ENCODE measurements at regions not wholly inside any gene's neighbourhood (a gene's known extent, or its start where the extent isn't known, plus 50 kb on each side); places are given as distances from the start of the nearest gene placed in this dataset.

DNA sequence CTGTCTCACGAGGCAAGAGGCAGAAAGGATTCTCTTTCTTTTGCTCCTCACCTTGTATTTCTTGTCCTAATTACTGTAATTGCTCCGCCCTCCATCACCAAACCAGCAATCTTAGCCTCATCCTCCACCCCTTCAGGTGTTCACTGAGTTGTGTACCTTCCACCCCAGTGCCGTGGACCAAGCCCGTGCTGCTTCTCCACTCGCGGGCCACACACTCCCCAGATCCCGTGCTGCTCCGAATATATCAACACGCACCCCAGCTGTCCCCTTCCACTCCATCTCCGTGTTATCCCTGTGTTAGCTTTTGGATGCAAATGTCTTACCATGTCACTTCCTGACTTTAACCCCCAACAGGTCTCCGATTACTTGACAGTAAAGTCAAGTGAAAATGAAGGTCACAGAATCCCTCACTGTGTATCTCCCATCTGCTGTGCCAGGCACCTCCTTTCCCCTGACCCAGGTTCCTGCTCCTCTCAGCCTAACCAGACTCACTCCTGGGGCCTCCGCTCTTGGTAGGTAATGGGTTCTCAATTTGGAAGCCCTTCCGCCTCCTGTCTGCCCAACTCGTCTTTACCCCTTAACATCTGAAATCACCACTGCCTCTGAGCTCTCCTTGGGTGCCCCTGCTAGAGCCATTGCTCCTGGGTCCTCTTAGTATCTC is 320.2 kb downstream of the MED10 start:
- Histone ChIP-seq H3K36me3 (ENCODE audit: control insufficient read depth, insufficient read depth, low read length) (no peaks in the 10 kb centered on the region), H3K9me3 (ENCODE audit: control insufficient read depth, low read depth, low read length) (no peaks in the 10 kb centered on the region), H3K27ac (ENCODE audit: low read length) (no peak overlapping the region), H3K4me3 (ENCODE audit: low read length) (no peak overlapping the region), H3K4me1 (ENCODE audit: control insufficient read depth, insufficient read depth, low read length) (no peaks in the 10 kb centered on the region), H3K27me3 (ENCODE audit: control insufficient read depth, insufficient read depth, low read length) (no peaks in the 10 kb centered on the region)
- no peak for DNase-seq
- WGBS (ENCODE audit: insufficient coverage, low lambda C conversion rate): 71% methylated on average over 1 of the region's 14 CpGs

- no peak for DNase-seq
- Histone ChIP-seq H3K36me3 (ENCODE audit: control insufficient read depth, insufficient read depth, low read length) (no peaks in the 10 kb centered on the region), H3K4me1 (ENCODE audit: control insufficient read depth, insufficient read depth, low read length) (no peaks in the 10 kb centered on the region), H3K4me3 (ENCODE audit: low read length) (no peak overlapping the region), H3K27me3 (ENCODE audit: control insufficient read depth, insufficient read depth, low read length) (no peaks in the 10 kb centered on the region), H3K9me3 (ENCODE audit: control insufficient read depth, low read depth, low read length) (no peaks in the 10 kb centered on the region), H3K27ac (ENCODE audit: low read length) (no peak overlapping the region)
- no CpG with 5 or more reads among the region's 4 CpGs for WGBS (ENCODE audit: insufficient coverage, low lambda C conversion rate)
Observed at GRCh38 chr5:6056280-6056679, 322.1 kb downstream of the MED10 start.

GRCh38 chr5:6049662-6050061 is 328.7 kb downstream of the MED10 start:
- 94% methylated on average over 4 of the region's 4 CpGs for WGBS (ENCODE audit: insufficient coverage, low lambda C conversion rate)

GRCh38 chr5:6048746-6049145 is 329.6 kb downstream of the MED10 start:
- Histone ChIP-seq H3K9me3 (ENCODE audit: control insufficient read depth, low read depth, low read length) (no peaks in the 10 kb centered on the region), H3K4me3 (ENCODE audit: low read length) (no peak overlapping the region), H3K27ac (ENCODE audit: low read length) (no peak overlapping the region), H3K36me3 (ENCODE audit: control insufficient read depth, insufficient read depth, low read length) (no peaks in the 10 kb centered on the region), H3K27me3 (ENCODE audit: control insufficient read depth, insufficient read depth, low read length) (no peaks in the 10 kb centered on the region), H3K4me1 (ENCODE audit: control insufficient read depth, insufficient read depth, low read length) (no peaks in the 10 kb centered on the region)
- no peak for DNase-seq
- WGBS (ENCODE audit: insufficient coverage, low lambda C conversion rate): no CpG with 5 or more reads among the region's 2 CpGs

More at GRCh38 chr5:6049662-6050061, 328.7 kb downstream of the MED10 start:
- Histone ChIP-seq H3K4me3 (ENCODE audit: low read length) (no peak overlapping the region), H3K4me1 (ENCODE audit: control insufficient read depth, insufficient read depth, low read length) (no peaks in the 10 kb centered on the region), H3K9me3 (ENCODE audit: control insufficient read depth, low read depth, low read length) (no peaks in the 10 kb centered on the region), H3K27me3 (ENCODE audit: control insufficient read depth, insufficient read depth, low read length) (no peaks in the 10 kb centered on the region), H3K36me3 (ENCODE audit: control insufficient read depth, insufficient read depth, low read length) (no peaks in the 10 kb centered on the region), H3K27ac (ENCODE audit: low read length) (no peak overlapping the region)
- DNase-seq: no peak

DNA sequence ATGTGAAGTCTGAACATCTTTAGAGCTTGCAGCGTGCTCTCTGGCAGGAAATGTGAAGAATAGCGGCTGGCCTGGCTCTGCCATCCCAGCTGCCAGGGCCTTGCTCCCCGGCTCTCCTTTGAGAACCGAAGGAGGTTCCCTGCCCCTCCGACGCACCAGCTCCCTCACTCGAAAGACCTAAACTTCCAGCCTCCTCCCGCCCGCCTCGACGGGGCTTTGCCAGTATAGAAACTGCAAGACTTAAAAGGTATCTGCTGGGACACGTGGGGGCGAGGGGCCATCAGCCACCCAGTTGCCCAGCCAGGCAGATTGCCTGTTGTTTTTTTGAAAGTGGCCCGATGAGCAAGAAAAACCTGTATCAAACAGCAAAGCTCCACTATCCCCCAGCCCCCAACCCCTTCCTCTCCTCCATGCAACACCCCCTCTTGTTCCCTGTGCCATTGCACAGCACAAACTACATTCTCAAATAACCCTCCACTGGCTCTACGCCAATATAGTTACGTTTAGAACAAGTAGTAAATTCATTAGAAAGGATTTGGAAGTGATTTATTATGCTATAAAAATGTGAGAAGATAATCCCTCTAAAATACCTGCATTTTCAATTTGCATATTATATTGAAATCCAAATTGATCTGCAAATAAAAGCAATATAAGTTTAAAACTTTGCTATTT is 331.9 kb downstream of the MED10 start:
- DNase-seq: no peak
- WGBS (ENCODE audit: insufficient coverage, low lambda C conversion rate): 24% methylated on average over 2 of the region's 16 CpGs
- no peak overlapping the region for H3K27ac ChIP-seq (ENCODE audit: low read length)
- no peaks in the 10 kb centered on the region for H3K27me3 ChIP-seq (ENCODE audit: control insufficient read depth, insufficient read depth, low read length)
- no peaks in the 10 kb centered on the region for H3K36me3 ChIP-seq (ENCODE audit: control insufficient read depth, insufficient read depth, low read length)
- H3K4me1 ChIP-seq (ENCODE audit: control insufficient read depth, insufficient read depth, low read length): no peaks in the 10 kb centered on the region
- H3K9me3 ChIP-seq (ENCODE audit: control insufficient read depth, low read depth, low read length): no peaks in the 10 kb centered on the region
- no peak overlapping the region for H3K4me3 ChIP-seq (ENCODE audit: low read length)

- no peak overlapping the region for H3K4me3 ChIP-seq (ENCODE audit: low read length)
- H3K27ac ChIP-seq (ENCODE audit: low read length): no peak overlapping the region
- DNase-seq: no peak
- no peaks in the 10 kb centered on the region for H3K4me1 ChIP-seq (ENCODE audit: control insufficient read depth, insufficient read depth, low read length)
- no peaks in the 10 kb centered on the region for H3K36me3 ChIP-seq (ENCODE audit: control insufficient read depth, insufficient read depth, low read length)
- no peaks in the 10 kb centered on the region for H3K9me3 ChIP-seq (ENCODE audit: control insufficient read depth, low read depth, low read length)
- H3K27me3 ChIP-seq (ENCODE audit: control insufficient read depth, insufficient read depth, low read length): no peaks in the 10 kb centered on the region
- WGBS (ENCODE audit: insufficient coverage, low lambda C conversion rate): 27% methylated on average over 1 of the region's 13 CpGs
Observed at GRCh38 chr5:6043491-6044310, 334.6 kb downstream of the MED10 start.

DNA sequence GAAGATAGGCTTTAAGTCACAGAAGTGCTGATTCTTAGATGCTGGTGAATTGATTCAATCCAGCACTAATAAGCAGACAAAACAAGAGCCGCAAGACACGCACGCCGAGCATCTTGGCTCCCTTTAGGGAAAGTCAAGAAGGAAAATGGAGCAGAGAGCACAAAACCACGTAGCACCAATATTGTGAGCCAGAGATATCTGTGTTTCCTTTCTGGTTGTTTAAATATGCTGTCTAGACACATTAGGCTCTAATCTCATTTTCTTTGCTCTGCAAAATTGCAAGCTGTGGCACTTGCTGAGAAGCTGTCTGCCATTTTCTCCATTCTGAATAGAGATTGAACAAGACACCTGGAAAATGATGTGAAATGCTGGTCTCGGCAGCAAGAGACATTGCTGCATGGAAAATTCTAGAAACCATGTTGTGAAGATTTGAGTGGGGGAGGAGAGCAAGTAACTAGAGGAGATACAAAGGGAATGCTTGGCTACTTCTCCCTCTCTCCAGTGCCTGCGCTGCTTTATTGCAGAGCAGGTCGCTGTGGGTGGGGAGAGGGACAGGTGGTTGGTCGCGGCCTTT is 336.3 kb downstream of the MED10 start:
- Histone ChIP-seq H3K4me3 (ENCODE audit: low read length) (no peak overlapping the region), H3K4me1 (ENCODE audit: control insufficient read depth, insufficient read depth, low read length) (no peaks in the 10 kb centered on the region), H3K36me3 (ENCODE audit: control insufficient read depth, insufficient read depth, low read length) (no peaks in the 10 kb centered on the region), H3K27ac (ENCODE audit: low read length) (no peak overlapping the region), H3K9me3 (ENCODE audit: control insufficient read depth, low read depth, low read length) (no peaks in the 10 kb centered on the region), H3K27me3 (ENCODE audit: control insufficient read depth, insufficient read depth, low read length) (no peaks in the 10 kb centered on the region)
- DNase-seq: no peak
- no CpG with 5 or more reads among the region's 10 CpGs for WGBS (ENCODE audit: insufficient coverage, low lambda C conversion rate)

GRCh38 chr5:6039111-6039510 is 339.2 kb downstream of the MED10 start:
- H3K4me1 ChIP-seq (ENCODE audit: control insufficient read depth, insufficient read depth, low read length): no peaks in the 10 kb centered on the region
- H3K27me3 ChIP-seq (ENCODE audit: control insufficient read depth, insufficient read depth, low read length): no peaks in the 10 kb centered on the region
- no peak for DNase-seq
- no CpG with 5 or more reads among the region's 1 CpG for WGBS (ENCODE audit: insufficient coverage, low lambda C conversion rate)
- H3K36me3 ChIP-seq (ENCODE audit: control insufficient read depth, insufficient read depth, low read length): no peaks in the 10 kb centered on the region
- H3K4me3 ChIP-seq (ENCODE audit: low read length): no peak overlapping the region
- no peaks in the 10 kb centered on the region for H3K9me3 ChIP-seq (ENCODE audit: control insufficient read depth, low read depth, low read length)
- no peak overlapping the region for H3K27ac ChIP-seq (ENCODE audit: low read length)

DNA sequence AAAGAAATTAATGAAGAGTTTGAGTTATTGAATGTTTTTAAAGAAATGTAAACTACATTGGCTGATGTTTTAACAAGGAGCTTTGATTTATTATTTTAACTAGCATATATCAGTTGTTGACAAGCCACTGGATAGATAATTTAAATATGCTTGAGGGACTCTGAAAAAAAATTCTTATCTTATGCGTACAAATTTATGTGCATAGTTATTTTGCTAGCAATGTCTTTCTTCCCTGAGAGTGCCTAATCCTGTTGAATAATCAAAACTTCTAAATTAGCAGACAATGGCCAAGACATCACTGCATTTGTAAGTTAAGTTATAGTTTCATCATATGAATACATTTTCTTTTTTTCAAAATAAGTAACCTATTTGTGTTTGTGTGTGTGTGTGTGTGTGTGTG is 342.3 kb downstream of the MED10 start:
- Histone ChIP-seq H3K9me3 (ENCODE audit: control insufficient read depth, low read depth, low read length) (no peaks in the 10 kb centered on the region), H3K27ac (ENCODE audit: low read length) (no peak overlapping the region), H3K4me3 (ENCODE audit: low read length) (no peak overlapping the region), H3K27me3 (ENCODE audit: control insufficient read depth, insufficient read depth, low read length) (no peaks in the 10 kb centered on the region), H3K36me3 (ENCODE audit: control insufficient read depth, insufficient read depth, low read length) (no peaks in the 10 kb centered on the region), H3K4me1 (ENCODE audit: control insufficient read depth, insufficient read depth, low read length) (no peaks in the 10 kb centered on the region)
- no peak for DNase-seq
- no CpG with 5 or more reads among the region's 1 CpG for WGBS (ENCODE audit: insufficient coverage, low lambda C conversion rate)

DNA sequence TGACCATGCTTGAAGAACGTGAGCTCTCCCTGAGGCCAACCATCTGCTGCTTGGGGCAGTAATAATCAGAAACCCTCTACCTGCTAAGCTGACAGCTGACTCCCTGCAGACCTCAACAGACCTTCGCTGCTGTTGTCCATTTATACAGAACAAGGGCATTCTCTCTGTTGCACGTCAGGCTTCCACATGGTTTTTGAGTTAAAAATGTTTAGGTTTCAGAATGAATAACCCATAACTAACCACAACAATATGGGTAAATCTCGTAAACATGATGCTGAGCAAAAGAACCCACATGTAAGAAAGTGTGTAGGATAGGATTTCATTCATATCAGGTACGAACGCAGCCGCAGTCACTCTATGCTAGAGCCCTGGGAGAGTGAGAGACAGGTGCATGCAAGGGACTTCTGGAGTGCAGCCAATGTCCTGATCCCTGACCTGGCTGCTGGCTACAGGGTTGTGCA is 348.5 kb downstream of the MED10 start:
- no peak overlapping the region for H3K4me3 ChIP-seq (ENCODE audit: low read length)
- no peaks in the 10 kb centered on the region for H3K36me3 ChIP-seq (ENCODE audit: control insufficient read depth, insufficient read depth, low read length)
- no peak overlapping the region for H3K27ac ChIP-seq (ENCODE audit: low read length)
- H3K27me3 ChIP-seq (ENCODE audit: control insufficient read depth, insufficient read depth, low read length): no peaks in the 10 kb centered on the region
- no peak for DNase-seq
- H3K4me1 ChIP-seq (ENCODE audit: control insufficient read depth, insufficient read depth, low read length): no peaks in the 10 kb centered on the region
- no peaks in the 10 kb centered on the region for H3K9me3 ChIP-seq (ENCODE audit: control insufficient read depth, low read depth, low read length)
- no CpG with 5 or more reads among the region's 7 CpGs for WGBS (ENCODE audit: insufficient coverage, low lambda C conversion rate)

Data from large intestine (tissue), 3 donors.